SJSA1 (cell line): ENCODE measurements at regions not wholly inside any gene's neighbourhood (a gene's known extent, or its start where the extent isn't known, plus 50 kb on each side); places are given as distances from the start of the nearest gene placed in this dataset.

Source experiments
- DNase-seq, 2 experiments: peaks; one replicate each; pipeline ENCODE4 v3.0.0-alpha.2; 2015 to 2020; ENCODE audit warnings: low spot score in 2 of 2, low read depth in 1 of 2
- H3K27ac ChIP-seq: fragments of 250-450 bp; sonication (Bioruptor Pico); 2 replicates; pipeline ENCODE4 v1.5.1; 2020; ENCODE audit warnings: mild to moderate bottlenecking, moderate library complexity
- H3K27me3 ChIP-seq: fragments of 250-450 bp; sonication (Bioruptor Pico); replicated peaks from 2 replicates; pipeline ENCODE4 v1.5.1; 2020; ENCODE audit warnings: mild to moderate bottlenecking, moderate library complexity
- H3K36me3 ChIP-seq: fragments of 250-450 bp; sonication (Bioruptor Pico); 2 replicates; pipeline ENCODE4 v1.5.1; 2020; ENCODE audit warnings: mild to moderate bottlenecking
- H3K4me1 ChIP-seq: fragments of 250-450 bp; sonication (Bioruptor Pico); replicated peaks from 2 replicates; pipeline ENCODE4 v1.6.1; 2021; ENCODE audit warnings: mild to moderate bottlenecking
- H3K4me3 ChIP-seq: fragments of 250-450 bp; sonication (Bioruptor Pico); 2 replicates; pipeline ENCODE4 v1.5.1; 2020; ENCODE audit warnings: mild to moderate bottlenecking
- H3K9me3 ChIP-seq: fragments of 250-450 bp; sonication (Bioruptor Pico); replicated peaks from 2 replicates; pipeline ENCODE4 v1.5.1; 2020; ENCODE audit warnings: mild to moderate bottlenecking

GRCh38 chr3:7793786-7794185 is 707.8 kb upstream of the LMCD1 start:
- Histone ChIP-seq H3K4me3 (no peak overlapping the region), H3K36me3 (no peaks in the 10 kb centered on the region), H3K27me3 (no peaks in the 10 kb centered on the region), H3K27ac (no peak overlapping the region), H3K4me1 (peaks cover 16% of the 10 kb centered on the region), H3K9me3 (no peaks in the 10 kb centered on the region; the same call in 1 of the 2 replicates)
- DNase-seq, result no peak

- Histone ChIP-seq H3K4me3 (no peak overlapping the region), H3K27ac (no peak overlapping the region), H3K27me3 (no peaks in the 10 kb centered on the region), H3K4me1 (peaks cover 31% of the 10 kb centered on the region), H3K36me3 (no peaks in the 10 kb centered on the region), H3K9me3 (no peaks in the 10 kb centered on the region; the same call in 1 of the 2 replicates)
- DNase-seq, result peak; percentile 37 to 74
These were observed 703.3 kb upstream of the LMCD1 start for GRCh38 chr3:7798276-7798675.

- H3K36me3 ChIP-seq, result no peaks in the 10 kb centered on the region
- no peak for DNase-seq
- H3K27me3 ChIP-seq, result no peaks in the 10 kb centered on the region
- no peak overlapping the region for H3K27ac ChIP-seq
- H3K9me3 ChIP-seq, result no peaks in the 10 kb centered on the region; the same call in 1 of the 2 replicates
- peaks cover 31% of the 10 kb centered on the region for H3K4me1 ChIP-seq
- H3K4me3 ChIP-seq, result no peak overlapping the region
These were observed 701.4 kb upstream of the LMCD1 start for GRCh38 chr3:7800006-7800780.

GRCh38 chr3:7812490-7812889 is 689.1 kb upstream of the LMCD1 start:
- Histone ChIP-seq H3K27ac (no peak overlapping the region), H3K27me3 (no peaks in the 10 kb centered on the region), H3K36me3 (no peaks in the 10 kb centered on the region), H3K4me3 (no peak overlapping the region), H3K4me1 (no peaks in the 10 kb centered on the region), H3K9me3 (no peaks in the 10 kb centered on the region)
- DNase-seq, result no peak

GRCh38 chr3:7813365-7813764 is 688.3 kb upstream of the LMCD1 start:
- Histone ChIP-seq H3K4me1 (no peaks in the 10 kb centered on the region), H3K27me3 (no peaks in the 10 kb centered on the region), H3K27ac (no peak overlapping the region), H3K36me3 (no peaks in the 10 kb centered on the region), H3K9me3 (no peaks in the 10 kb centered on the region), H3K4me3 (no peak overlapping the region)
- DNase-seq, result no peak

GRCh38 chr3:7817239-7817638 is 684.4 kb upstream of the LMCD1 start:
- Histone ChIP-seq H3K27me3 (no peaks in the 10 kb centered on the region), H3K9me3 (no peaks in the 10 kb centered on the region), H3K4me1 (no peaks in the 10 kb centered on the region), H3K27ac (no peak overlapping the region), H3K36me3 (no peaks in the 10 kb centered on the region), H3K4me3 (no peak overlapping the region)
- no peak for DNase-seq

GRCh38 chr3:7820969-7821368 is 680.7 kb upstream of the LMCD1 start:
- Histone ChIP-seq H3K27ac (no peak overlapping the region), H3K27me3 (no peaks in the 10 kb centered on the region), H3K36me3 (no peaks in the 10 kb centered on the region), H3K9me3 (no peaks in the 10 kb centered on the region), H3K4me3 (no peak overlapping the region), H3K4me1 (no peaks in the 10 kb centered on the region)
- no peak for DNase-seq

- Histone ChIP-seq H3K27ac (no peak overlapping the region), H3K4me3 (no peak overlapping the region), H3K9me3 (no peaks in the 10 kb centered on the region), H3K36me3 (no peaks in the 10 kb centered on the region), H3K27me3 (no peaks in the 10 kb centered on the region), H3K4me1 (no peaks in the 10 kb centered on the region)
- no peak for DNase-seq
These were observed 679.8 kb upstream of the LMCD1 start for GRCh38 chr3:7821858-7822257.

- H3K27ac ChIP-seq, result no peak overlapping the region
- no peaks in the 10 kb centered on the region for H3K4me1 ChIP-seq
- DNase-seq, result no peak
- no peak overlapping the region for H3K4me3 ChIP-seq
- no peaks in the 10 kb centered on the region for H3K36me3 ChIP-seq
- H3K27me3 ChIP-seq, result no peaks in the 10 kb centered on the region
- no peaks in the 10 kb centered on the region for H3K9me3 ChIP-seq
These were observed 660.2 kb upstream of the LMCD1 start for GRCh38 chr3:7841451-7841850.

GRCh38 chr3:7843441-7843840 is 658.2 kb upstream of the LMCD1 start:
- Histone ChIP-seq H3K9me3 (no peaks in the 10 kb centered on the region), H3K4me1 (no peaks in the 10 kb centered on the region), H3K27ac (no peak overlapping the region), H3K4me3 (no peak overlapping the region), H3K36me3 (no peaks in the 10 kb centered on the region), H3K27me3 (no peaks in the 10 kb centered on the region)
- no peak for DNase-seq

- Histone ChIP-seq H3K27ac (no peak overlapping the region), H3K4me1 (no peaks in the 10 kb centered on the region), H3K4me3 (no peak overlapping the region), H3K9me3 (no peaks in the 10 kb centered on the region), H3K36me3 (no peaks in the 10 kb centered on the region), H3K27me3 (no peaks in the 10 kb centered on the region)
- no peak for DNase-seq
These were observed 654.6 kb upstream of the LMCD1 start for GRCh38 chr3:7847021-7847420.

- no peak for DNase-seq
- Histone ChIP-seq H3K9me3 (no peaks in the 10 kb centered on the region; the same call in 1 of the 2 replicates), H3K36me3 (no peaks in the 10 kb centered on the region), H3K4me3 (no peak overlapping the region), H3K27ac (no peak overlapping the region), H3K4me1 (no peaks in the 10 kb centered on the region), H3K27me3 (no peaks in the 10 kb centered on the region)
These were observed 654.1 kb upstream of the LMCD1 start for GRCh38 chr3:7847521-7847920.

GRCh38 chr3:7854266-7854665 is 647.4 kb upstream of the LMCD1 start:
- no peaks in the 10 kb centered on the region for H3K36me3 ChIP-seq
- no peak overlapping the region for H3K4me3 ChIP-seq
- H3K27ac ChIP-seq, result no peak overlapping the region
- H3K9me3 ChIP-seq, result no peaks in the 10 kb centered on the region; the same call in 1 of the 2 replicates
- no peak for DNase-seq
- no peaks in the 10 kb centered on the region for H3K4me1 ChIP-seq
- no peaks in the 10 kb centered on the region for H3K27me3 ChIP-seq

GRCh38 chr3:7854721-7855120 is 646.9 kb upstream of the LMCD1 start:
- H3K4me3 ChIP-seq, result no peak overlapping the region
- no peaks in the 10 kb centered on the region for H3K36me3 ChIP-seq
- H3K27me3 ChIP-seq, result no peaks in the 10 kb centered on the region
- H3K4me1 ChIP-seq, result no peaks in the 10 kb centered on the region
- H3K27ac ChIP-seq, result no peak overlapping the region
- H3K9me3 ChIP-seq, result no peaks in the 10 kb centered on the region; the same call in 1 of the 2 replicates
- DNase-seq, result no peak

- Histone ChIP-seq H3K4me1 (no peaks in the 10 kb centered on the region), H3K27me3 (no peaks in the 10 kb centered on the region), H3K36me3 (no peaks in the 10 kb centered on the region), H3K9me3 (no peaks in the 10 kb centered on the region), H3K4me3 (no peak overlapping the region), H3K27ac (no peak overlapping the region)
- no peak for DNase-seq
These were observed 636.0 kb upstream of the LMCD1 start for GRCh38 chr3:7865611-7866010.
